MG63 (cell line): ENCODE measurements at regions not wholly inside any gene's neighbourhood (a gene's known extent, or its start where the extent isn't known, plus 50 kb on each side); places are given as distances from the start of the nearest gene placed in this dataset.

Source experiments
- DNase-seq: peaks from one replicate; pipeline ENCODE4 v3.0.0-alpha.2; 2020
- H3K27me3 ChIP-seq: fragments of 250-450 bp; sonication (Bioruptor Pico); 2 replicates; pipeline ENCODE4 v1.5.1; 2020; ENCODE audit warnings: mild to moderate bottlenecking, moderate library complexity
- H3K36me3 ChIP-seq: fragments of 250-450 bp; sonication (Bioruptor Pico); 2 replicates; pipeline ENCODE4 v1.5.1; 2020; ENCODE audit warnings: mild to moderate bottlenecking, moderate library complexity
- H3K4me3 ChIP-seq: fragments of 250-450 bp; sonication (Bioruptor Pico); 2 replicates; pipeline ENCODE4 v1.5.1; 2020; ENCODE audit warnings: mild to moderate bottlenecking, moderate library complexity
- H3K9me3 ChIP-seq: fragments of 250-450 bp; sonication (Bioruptor Pico); 2 replicates; pipeline ENCODE4 v1.5.1; 2020; ENCODE audit warnings: mild to moderate bottlenecking, moderate library complexity

DNA sequence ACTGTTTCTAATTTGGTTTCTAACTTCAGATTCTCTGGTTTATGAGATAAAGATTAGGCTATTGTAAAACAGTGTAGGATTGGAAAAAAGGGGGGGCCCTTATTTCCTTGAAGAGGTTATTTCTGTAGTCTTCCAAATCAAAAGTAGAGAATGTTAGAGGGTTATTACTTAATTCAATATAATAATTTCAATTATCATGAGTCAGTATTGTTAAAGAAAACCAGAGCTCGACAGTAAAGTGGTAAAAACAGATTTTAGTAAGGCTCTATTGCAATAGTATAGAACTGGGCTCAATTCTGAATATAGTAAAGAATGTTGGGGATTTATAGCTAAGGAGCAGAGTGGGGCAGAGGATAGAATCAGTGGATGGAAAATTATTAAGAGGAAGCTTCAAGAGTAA is 140.0 kb downstream of the TANC2 start:
- no peak overlapping the region for H3K4me3 ChIP-seq
- no peaks in the 10 kb centered on the region for H3K36me3 ChIP-seq
- no peak for DNase-seq
- no peaks in the 10 kb centered on the region for H3K27me3 ChIP-seq
- H3K9me3 ChIP-seq: no peaks in the 10 kb centered on the region

DNA sequence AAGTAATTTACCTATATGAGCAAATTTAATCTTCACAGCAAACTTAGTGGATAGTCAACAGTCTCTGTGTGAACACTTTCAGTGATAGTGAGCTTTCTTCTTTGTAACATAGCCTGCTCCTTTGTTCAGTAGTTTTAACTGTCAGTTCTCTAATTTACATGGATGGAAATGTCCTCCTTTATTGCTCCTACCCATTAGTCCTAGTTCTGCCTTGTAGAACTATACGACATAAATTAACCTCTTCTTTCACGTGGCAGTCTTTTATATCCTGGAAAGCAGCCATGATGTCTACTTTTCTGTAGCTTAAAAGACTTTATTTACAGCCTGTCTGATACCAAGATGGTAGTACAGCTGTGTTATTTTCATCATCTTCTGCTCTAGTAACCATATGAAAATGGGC is 143.6 kb downstream of the TANC2 start:
- H3K36me3 ChIP-seq: no peaks in the 10 kb centered on the region
- no peaks in the 10 kb centered on the region for H3K9me3 ChIP-seq
- DNase-seq: no peak
- no peak overlapping the region for H3K4me3 ChIP-seq
- no peaks in the 10 kb centered on the region for H3K27me3 ChIP-seq

DNA sequence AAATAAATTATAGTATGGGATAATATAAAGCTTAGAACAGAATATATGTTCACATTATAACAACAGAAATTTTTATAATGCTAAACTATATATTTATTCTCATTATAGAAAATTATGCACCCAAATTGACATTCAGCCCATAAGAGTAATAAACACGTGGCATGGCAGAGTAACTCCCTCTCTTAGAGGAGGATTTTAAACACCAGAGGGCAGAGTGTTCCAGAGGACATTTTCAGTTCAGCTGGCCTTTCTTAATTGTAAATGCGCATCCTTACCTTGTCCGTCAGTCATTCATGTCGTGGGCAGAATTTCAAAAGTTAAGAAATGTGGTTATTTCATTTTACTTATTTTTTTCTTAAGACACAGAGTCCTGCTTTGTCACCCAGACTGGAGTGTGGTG is 147.1 kb downstream of the TANC2 start:
- no peaks in the 10 kb centered on the region for H3K27me3 ChIP-seq
- H3K4me3 ChIP-seq: no peak overlapping the region
- no peaks in the 10 kb centered on the region for H3K9me3 ChIP-seq
- no peaks in the 10 kb centered on the region for H3K36me3 ChIP-seq
- no peak for DNase-seq

DNA sequence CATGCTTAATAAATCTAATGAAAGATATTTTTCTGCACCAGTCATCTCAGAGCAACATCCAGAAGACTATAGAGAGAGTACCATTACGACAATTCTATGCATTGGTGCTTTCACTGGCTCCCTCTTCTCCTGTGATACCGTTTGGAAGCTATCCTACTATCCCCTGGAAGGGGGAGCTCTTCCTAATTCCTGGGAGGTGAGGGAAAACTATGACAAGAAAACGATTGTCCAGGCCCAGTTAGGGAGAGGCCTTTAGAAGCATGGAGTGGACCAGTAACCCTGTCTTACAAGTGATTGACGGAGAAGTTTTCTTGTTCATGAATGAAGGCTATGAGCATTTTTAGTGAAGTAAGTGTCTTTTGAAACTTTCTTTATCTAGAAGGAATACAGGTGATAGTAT is 150.2 kb downstream of the TANC2 start:
- Histone ChIP-seq H3K4me3 (no peak overlapping the region), H3K27me3 (no peaks in the 10 kb centered on the region), H3K36me3 (no peaks in the 10 kb centered on the region), H3K9me3 (no peaks in the 10 kb centered on the region)
- no peak for DNase-seq

- no peaks in the 10 kb centered on the region for H3K36me3 ChIP-seq
- H3K9me3 ChIP-seq: no peaks in the 10 kb centered on the region
- H3K27me3 ChIP-seq: no peaks in the 10 kb centered on the region
- no peak overlapping the region for H3K4me3 ChIP-seq
- no peak for DNase-seq
Measured at GRCh38 chr17:63116967-63117830, 151.2 kb downstream of the TANC2 start.

GRCh38 chr17:63120406-63120805 is 154.4 kb downstream of the TANC2 start:
- Histone ChIP-seq H3K9me3 (no peaks in the 10 kb centered on the region), H3K27me3 (no peaks in the 10 kb centered on the region), H3K4me3 (no peak overlapping the region), H3K36me3 (no peaks in the 10 kb centered on the region)
- DNase-seq: peak; percentile 66

GRCh38 chr17:63124536-63124935 is 158.5 kb downstream of the TANC2 start:
- Histone ChIP-seq H3K4me3 (no peak overlapping the region), H3K27me3 (no peaks in the 10 kb centered on the region), H3K36me3 (no peaks in the 10 kb centered on the region), H3K9me3 (no peaks in the 10 kb centered on the region)
- no peak for DNase-seq

GRCh38 chr17:63124958-63125357 is 158.9 kb downstream of the TANC2 start:
- Histone ChIP-seq H3K27me3 (no peaks in the 10 kb centered on the region), H3K9me3 (no peaks in the 10 kb centered on the region), H3K36me3 (no peaks in the 10 kb centered on the region), H3K4me3 (no peak overlapping the region)
- no peak for DNase-seq

- Histone ChIP-seq H3K36me3 (no peaks in the 10 kb centered on the region), H3K27me3 (no peaks in the 10 kb centered on the region), H3K4me3 (no peak overlapping the region), H3K9me3 (no peaks in the 10 kb centered on the region)
- no peak for DNase-seq
Measured at GRCh38 chr17:63125987-63126386, 160.0 kb downstream of the TANC2 start.

- no peaks in the 10 kb centered on the region for H3K36me3 ChIP-seq
- no peaks in the 10 kb centered on the region for H3K27me3 ChIP-seq
- H3K9me3 ChIP-seq: no peaks in the 10 kb centered on the region
- no peak overlapping the region for H3K4me3 ChIP-seq
- DNase-seq: no peak
Measured at GRCh38 chr17:63126607-63127006, 160.6 kb downstream of the TANC2 start.

DNA sequence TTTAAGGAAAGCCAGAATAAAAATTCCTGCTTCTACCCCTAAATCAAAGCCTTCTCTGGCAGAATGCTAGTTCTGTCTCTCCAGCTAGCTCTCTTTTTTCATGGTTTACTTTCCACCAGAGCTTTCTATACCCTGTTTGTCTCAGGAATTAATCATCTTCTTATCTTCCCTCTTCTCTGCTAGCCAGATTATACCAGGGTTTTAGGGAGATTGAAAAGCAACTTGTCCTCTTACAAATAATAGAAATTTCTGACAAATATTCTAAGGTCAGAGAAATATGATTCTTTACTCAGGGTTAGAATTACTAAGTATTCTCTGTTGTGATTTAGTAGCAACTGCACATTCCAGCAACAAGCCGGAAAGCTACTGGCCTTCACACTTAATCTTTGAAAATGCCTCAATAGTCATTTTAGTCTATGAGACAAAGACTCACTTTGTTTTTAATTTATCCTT is 166.4 kb downstream of the TANC2 start:
- Histone ChIP-seq H3K4me3 (no peak overlapping the region), H3K36me3 (no peaks in the 10 kb centered on the region), H3K27me3 (no peaks in the 10 kb centered on the region), H3K9me3 (no peaks in the 10 kb centered on the region)
- no peak for DNase-seq

DNA sequence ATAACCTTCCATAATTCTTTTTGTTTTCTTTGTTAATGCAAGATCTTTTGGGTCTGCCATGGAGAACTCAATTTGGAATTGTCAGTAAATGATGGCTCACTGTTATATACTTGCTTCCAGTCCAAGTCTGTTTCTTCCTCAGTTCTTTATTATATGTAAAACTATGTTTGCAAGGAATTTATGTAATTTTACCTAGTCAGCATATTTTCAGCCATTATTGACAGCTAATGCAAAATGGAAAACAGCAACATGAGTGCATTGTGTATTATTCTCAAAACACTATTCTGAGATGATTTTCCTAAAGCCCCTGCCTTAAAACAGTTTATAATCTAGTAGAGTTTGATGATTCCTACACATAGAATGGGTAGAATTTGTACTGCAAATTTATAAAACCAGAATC is 167.5 kb downstream of the TANC2 start:
- Histone ChIP-seq H3K27me3 (no peaks in the 10 kb centered on the region), H3K9me3 (no peaks in the 10 kb centered on the region), H3K4me3 (no peak overlapping the region), H3K36me3 (no peaks in the 10 kb centered on the region)
- no peak for DNase-seq

- DNase-seq: no peak
- H3K27me3 ChIP-seq: no peaks in the 10 kb centered on the region
- no peaks in the 10 kb centered on the region for H3K36me3 ChIP-seq
- no peaks in the 10 kb centered on the region for H3K9me3 ChIP-seq
- no peak overlapping the region for H3K4me3 ChIP-seq
Measured at GRCh38 chr17:63134867-63135266, 168.8 kb downstream of the TANC2 start.

GRCh38 chr17:63136369-63137012 is 170.5 kb downstream of the TANC2 start:
- Histone ChIP-seq H3K4me3 (no peak overlapping the region), H3K9me3 (no peaks in the 10 kb centered on the region), H3K27me3 (no peaks in the 10 kb centered on the region), H3K36me3 (no peaks in the 10 kb centered on the region)
- DNase-seq: no peak

GRCh38 chr17:63137163-63137562 is 171.1 kb downstream of the TANC2 start:
- Histone ChIP-seq H3K27me3 (no peaks in the 10 kb centered on the region), H3K9me3 (no peaks in the 10 kb centered on the region), H3K4me3 (no peak overlapping the region), H3K36me3 (no peaks in the 10 kb centered on the region)
- DNase-seq: no peak

- no peak overlapping the region for H3K4me3 ChIP-seq
- no peaks in the 10 kb centered on the region for H3K27me3 ChIP-seq
- H3K36me3 ChIP-seq: no peaks in the 10 kb centered on the region
- DNase-seq: no peak
- no peaks in the 10 kb centered on the region for H3K9me3 ChIP-seq
Measured at GRCh38 chr17:63138713-63139112, 172.7 kb downstream of the TANC2 start.

DNA sequence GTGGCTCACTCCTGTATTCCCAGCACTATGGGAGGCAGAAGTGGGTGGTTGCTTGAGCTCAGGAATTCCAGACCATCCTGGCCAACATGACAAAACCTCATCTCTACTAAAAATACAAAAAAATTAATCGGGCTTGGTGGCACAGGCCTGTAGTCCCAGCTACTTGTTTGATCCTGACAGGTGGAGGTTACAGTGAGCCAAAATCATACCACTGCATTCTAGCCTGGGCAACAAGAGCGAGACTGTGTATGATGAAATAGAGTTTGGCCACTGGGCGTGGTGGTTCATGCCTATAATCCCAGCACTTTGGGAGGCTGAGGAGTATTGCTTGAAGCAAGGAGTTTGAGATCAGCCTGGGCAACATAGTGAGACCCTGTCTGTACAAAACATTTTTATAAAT is 173.3 kb downstream of the TANC2 start:
- Histone ChIP-seq H3K36me3 (no peaks in the 10 kb centered on the region), H3K4me3 (no peak overlapping the region), H3K27me3 (no peaks in the 10 kb centered on the region), H3K9me3 (no peaks in the 10 kb centered on the region)
- no peak for DNase-seq

DNA sequence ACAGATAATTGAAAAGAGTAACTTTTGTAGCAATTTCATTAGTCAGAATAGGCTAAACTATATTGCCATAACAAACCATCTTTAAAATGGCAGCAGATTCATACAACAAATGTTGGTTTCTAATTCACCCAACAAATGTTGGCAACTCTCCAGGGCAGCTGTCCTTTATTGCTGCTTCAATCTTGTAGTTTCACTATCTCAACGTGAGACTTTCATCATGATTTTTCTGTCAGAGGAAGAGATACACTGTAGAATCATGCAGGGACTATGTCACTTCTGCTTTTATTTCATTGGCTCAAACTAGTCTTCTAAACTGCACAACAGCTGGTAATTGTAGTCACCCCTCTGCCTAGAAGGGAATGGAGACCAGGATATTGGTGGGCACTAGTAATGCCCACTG is 174.2 kb downstream of the TANC2 start:
- DNase-seq: no peak
- H3K4me3 ChIP-seq: no peak overlapping the region

More for the DNA sequence above, 174.2 kb downstream of the TANC2 start:
- Histone ChIP-seq H3K27me3 (no peaks in the 10 kb centered on the region), H3K36me3 (no peaks in the 10 kb centered on the region), H3K9me3 (no peaks in the 10 kb centered on the region)
